Fibroblast of lung (primary cell): ENCODE measurements at regions not wholly inside any gene's neighbourhood (a gene's known extent, or its start where the extent isn't known, plus 50 kb on each side); places are given as distances from the start of the nearest gene placed in this dataset.

Experiments used
- EZH2 ChIP-seq: IDR thresholded peaks from 2 replicates; pipeline ENCODE4 v1.5.1; 2012; ENCODE audit warnings: low read length, control low read depth, mild to moderate bottlenecking; ENCODE audit errors: missing control alignments
- TF ChIP-seq, protein P1 (sequence below), 2 donors: IDR thresholded peaks in 1 of 2; conservative IDR thresholded peaks in 1 of 2; 1 replicate in 1 of 2; 2 replicates in 1 of 2; pipeline ENCODE4 v1.5.1; 2011 to 2012; ENCODE audit warnings: low read length in 2 of 2, control low read depth in 1 of 2, inconsistent platforms in 1 of 2, low read depth in 1 of 2, mild to moderate bottlenecking in 1 of 2

- TF ChIP-seq EZH2, result no peak
- TF ChIP-seq, protein P1, sequence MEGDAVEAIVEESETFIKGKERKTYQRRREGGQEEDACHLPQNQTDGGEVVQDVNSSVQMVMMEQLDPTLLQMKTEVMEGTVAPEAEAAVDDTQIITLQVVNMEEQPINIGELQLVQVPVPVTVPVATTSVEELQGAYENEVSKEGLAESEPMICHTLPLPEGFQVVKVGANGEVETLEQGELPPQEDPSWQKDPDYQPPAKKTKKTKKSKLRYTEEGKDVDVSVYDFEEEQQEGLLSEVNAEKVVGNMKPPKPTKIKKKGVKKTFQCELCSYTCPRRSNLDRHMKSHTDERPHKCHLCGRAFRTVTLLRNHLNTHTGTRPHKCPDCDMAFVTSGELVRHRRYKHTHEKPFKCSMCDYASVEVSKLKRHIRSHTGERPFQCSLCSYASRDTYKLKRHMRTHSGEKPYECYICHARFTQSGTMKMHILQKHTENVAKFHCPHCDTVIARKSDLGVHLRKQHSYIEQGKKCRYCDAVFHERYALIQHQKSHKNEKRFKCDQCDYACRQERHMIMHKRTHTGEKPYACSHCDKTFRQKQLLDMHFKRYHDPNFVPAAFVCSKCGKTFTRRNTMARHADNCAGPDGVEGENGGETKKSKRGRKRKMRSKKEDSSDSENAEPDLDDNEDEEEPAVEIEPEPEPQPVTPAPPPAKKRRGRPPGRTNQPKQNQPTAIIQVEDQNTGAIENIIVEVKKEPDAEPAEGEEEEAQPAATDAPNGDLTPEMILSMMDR (conservative IDR thresholded peaks at IDR 0.05 in 1 of 2, IDR thresholded peaks at IDR 0.05 in 1 of 2; ENCODE audit: low read depth in 1 of 2, low read length in 2 of 2), result peak; percentile 97 to 99
These were observed 133.2 kb downstream of the MTX3 start for GRCh38 chr5:79857714-79858409.
